Uterus (tissue), 2 donors: ENCODE measurements at regions not wholly inside any gene's neighbourhood (a gene's known extent, or its start where the extent isn't known, plus 50 kb on each side); places are given as distances from the start of the nearest gene placed in this dataset.

Experiments
- CTCF ChIP-seq, 4 experiments: fragments of 200-600 bp in 2 of 4; fragments of 450-650 bp in 2 of 4; sonication (generic) in 2 of 4; IDR thresholded peaks; one replicate each; pipeline ENCODE4 v1.5.1; 2016 to 2019; ENCODE audit warnings: antibody characterized with exemption in 4 of 4, mild to moderate bottlenecking in 2 of 4, moderate library complexity in 1 of 4
- POLR2A ChIP-seq, 2 donors: fragments of 450-650 bp; IDR thresholded peaks; one replicate each; pipeline ENCODE4 v1.6.1; 2016; ENCODE audit warnings: antibody characterized with exemption in 2 of 2, mild to moderate bottlenecking in 1 of 2, moderate library complexity in 1 of 2

- TF ChIP-seq CTCF (IDR thresholded peaks at IDR 0.05): no peak
- TF ChIP-seq POLR2A (IDR thresholded peaks at IDR 0.05): no peak
Observed at GRCh38 chr6:156010-156409, 136.3 kb upstream of the DUSP22 start.
